Mesenchymal stem cell (in vitro differentiated cells and primary cell): ENCODE measurements at regions not wholly inside any gene's neighbourhood (a gene's known extent, or its start where the extent isn't known, plus 50 kb on each side); places are given as distances from the start of the nearest gene placed in this dataset.
"Not testable (repeated sequence)": the region's sequence is repeated elsewhere in the genome, so short reads cannot be mapped to it uniquely, and the experiment has no call there.

ENCODE experiments used
- DNase-seq: peaks from one replicate; pipeline ENCODE4 v3.0.0-alpha.2; 2013
- H2AFZ ChIP-seq: one replicate; pipeline ENCODE4 v1.6.1; 2013; ENCODE audit warnings: low read depth, mild to moderate bottlenecking, control low read depth, inconsistent platforms, low read length, moderate library complexity
- H2AK5ac ChIP-seq: 2 replicates; pipeline ENCODE4 v1.6.1; 2013; ENCODE audit warnings: low read length, moderate library complexity, mild to moderate bottlenecking, inconsistent platforms; ENCODE audit not compliant: severe bottlenecking
- H2BK120ac ChIP-seq: one replicate; pipeline ENCODE4 v1.6.1; 2013; ENCODE audit warnings: low read depth, mild to moderate bottlenecking, inconsistent platforms, low read length, moderate library complexity
- H2BK12ac ChIP-seq, 2 experiments: one replicate each; pipeline ENCODE4 v1.6.1; 2013; ENCODE audit warnings: inconsistent platforms in 2 of 2, low read length in 2 of 2, mild to moderate bottlenecking in 2 of 2, moderate library complexity in 2 of 2, control low read depth in 1 of 2
- H2BK15ac ChIP-seq: one replicate; pipeline ENCODE4 v1.6.1; 2013; ENCODE audit warnings: mild to moderate bottlenecking, low read depth, inconsistent platforms; ENCODE audit not compliant: poor library complexity, severe bottlenecking
- H2BK5ac ChIP-seq: 2 replicates; pipeline ENCODE4 v1.6.1; 2013; ENCODE audit warnings: low read depth, mild to moderate bottlenecking, low read length, control low read depth, inconsistent platforms; ENCODE audit not compliant: poor library complexity, severe bottlenecking
- H3K14ac ChIP-seq, 2 experiments: one replicate each; pipeline ENCODE4 v1.6.1; 2013; ENCODE audit warnings: inconsistent platforms in 2 of 2, low read length in 2 of 2, control low read depth in 1 of 2, mild to moderate bottlenecking in 1 of 2, moderate library complexity in 1 of 2
- H3K18ac ChIP-seq, 2 experiments: one replicate each; pipeline ENCODE4 v1.6.1; 2013; ENCODE audit warnings: inconsistent platforms in 2 of 2, low read length in 2 of 2, control low read depth in 1 of 2, low read depth in 1 of 2, mild to moderate bottlenecking in 1 of 2
- H3K23ac ChIP-seq, 2 experiments: one replicate each; pipeline ENCODE4 v1.6.1; 2013; ENCODE audit warnings: inconsistent platforms in 2 of 2, low read length in 2 of 2, mild to moderate bottlenecking in 2 of 2, moderate library complexity in 2 of 2, control low read depth in 1 of 2
- H3K27ac ChIP-seq: 2 replicates; pipeline ENCODE4 v1.5.1; 2013; ENCODE audit warnings: mild to moderate bottlenecking, moderate library complexity, low read length, control low read depth, inconsistent platforms; ENCODE audit not compliant: poor library complexity, severe bottlenecking
- H3K27me3 ChIP-seq, 2 experiments: 2 replicates each; pipeline versions ENCODE4 v1.6.1 to v1.7.0; 2013; ENCODE audit warnings: low read length in 2 of 2, mild to moderate bottlenecking in 2 of 2, moderate library complexity in 2 of 2, control low read depth in 1 of 2, inconsistent platforms in 1 of 2; ENCODE audit not compliant: control insufficient read depth in 1 of 2, insufficient read depth in 1 of 2
- H3K36me3 ChIP-seq, 2 experiments: 2 replicates each; pipeline versions ENCODE4 v1.6.1 to v1.7.0; 2013; ENCODE audit warnings: low read length in 2 of 2, control low read depth in 1 of 2, inconsistent platforms in 1 of 2, low read depth in 1 of 2, mild to moderate bottlenecking in 1 of 2; ENCODE audit not compliant: insufficient read depth in 2 of 2, control insufficient read depth in 1 of 2
- H3K4ac ChIP-seq, 2 experiments: one replicate each; pipeline ENCODE4 v1.6.1; 2013; ENCODE audit warnings: inconsistent platforms in 2 of 2, low read length in 2 of 2, mild to moderate bottlenecking in 2 of 2, moderate library complexity in 2 of 2, control low read depth in 1 of 2, low read depth in 1 of 2
- H3K4me1 ChIP-seq: 2 replicates; pipeline ENCODE4 v1.6.1; 2013; ENCODE audit warnings: low read depth, low read length, control low read depth; ENCODE audit not compliant: control insufficient read depth, insufficient read depth
- H3K4me2 ChIP-seq: 2 replicates; pipeline ENCODE4 v1.6.1; 2013; ENCODE audit warnings: low read length, mild to moderate bottlenecking, inconsistent platforms; ENCODE audit not compliant: poor library complexity, severe bottlenecking
- H3K4me3 ChIP-seq, 2 experiments: 2 replicates each; pipeline versions ENCODE4 v1.5.1 to v1.7.0; 2013; ENCODE audit warnings: low read length in 2 of 2, mild to moderate bottlenecking in 2 of 2, control low read depth in 1 of 2, low read depth in 1 of 2; ENCODE audit not compliant: insufficient read depth in 1 of 2
- H3K79me1 ChIP-seq: replicated peaks from 2 replicates; pipeline ENCODE4 v1.6.1; 2013; ENCODE audit warnings: mild to moderate bottlenecking, control low read depth, low read length, inconsistent platforms; ENCODE audit not compliant: poor library complexity, severe bottlenecking
- H3K9ac ChIP-seq: 2 replicates; pipeline ENCODE4 v1.7.0; 2013; ENCODE audit warnings: mild to moderate bottlenecking, low read length, moderate library complexity
- H3K9me3 ChIP-seq: 2 replicates; pipeline ENCODE4 v1.7.0; 2013; ENCODE audit warnings: mild to moderate bottlenecking, low read length; ENCODE audit not compliant: control insufficient read depth
- H4K8ac ChIP-seq: one replicate; pipeline ENCODE4 v1.6.1; 2013; ENCODE audit warnings: inconsistent platforms, mild to moderate bottlenecking, low read length, moderate library complexity
- H4K91ac ChIP-seq: one replicate; pipeline ENCODE4 v1.6.1; 2013; ENCODE audit warnings: mild to moderate bottlenecking, low read length, inconsistent platforms
- WGBS: methylation state at CpG from one replicate; pipeline ENCODE4 v1.1.7; 2013; ENCODE audit warnings: mixed read lengths; 5-methylcytosine and 5-hydroxymethylcytosine counted together

GRCh38 chr4:66275411-66276038 lies 605.2 kb upstream of the EPHA5 start:
- Histone ChIP-seq H3K23ac (no peak overlapping the region), H2BK15ac (no peak overlapping the region), H3K27ac (no peak overlapping the region), H2AK5ac (no peak overlapping the region), H2AFZ (no peak overlapping the region), H4K91ac (no peak overlapping the region), H3K4me3 (no peak overlapping the region), H3K14ac (no peak overlapping the region), H3K79me1 (no peaks in the 10 kb centered on the region), H2BK120ac (no peak overlapping the region), H3K27me3 (no peaks in the 10 kb centered on the region), H3K36me3 (no peaks in the 10 kb centered on the region), H3K9me3 (no peaks in the 10 kb centered on the region), H3K4ac (no peak overlapping the region), H2BK12ac (no peak overlapping the region), H3K18ac (no peak overlapping the region), H3K4me2 (no peak overlapping the region), H2BK5ac (no peak overlapping the region), H3K9ac (no peak overlapping the region), H3K4me1 (no peaks in the 10 kb centered on the region), H4K8ac (no peak overlapping the region)
- no peak for DNase-seq
- 63% methylated on average over 4 of the region's 4 CpGs for WGBS

- no peak overlapping the region for H2BK12ac ChIP-seq
- H3K27me3 ChIP-seq = no peaks in the 10 kb centered on the region
- H3K36me3 ChIP-seq = no peaks in the 10 kb centered on the region
- no peak overlapping the region for H2AFZ ChIP-seq
- no peaks in the 10 kb centered on the region for H3K79me1 ChIP-seq
- no peak overlapping the region for H3K4me3 ChIP-seq
- H2BK120ac ChIP-seq = no peak overlapping the region
- WGBS = no CpG with 5 or more reads among the region's 1 CpG
- no peak overlapping the region for H3K27ac ChIP-seq
- H2AK5ac ChIP-seq = no peak overlapping the region
- no peak overlapping the region for H4K8ac ChIP-seq
- H3K23ac ChIP-seq = no peak overlapping the region
- no peaks in the 10 kb centered on the region for H3K4me1 ChIP-seq
- no peak overlapping the region for H3K14ac ChIP-seq
- H4K91ac ChIP-seq = no peak overlapping the region
- no peak overlapping the region for H3K18ac ChIP-seq
- H2BK5ac ChIP-seq = no peak overlapping the region
- no peak overlapping the region for H3K9ac ChIP-seq
- H2BK15ac ChIP-seq = no peak overlapping the region
- DNase-seq = no peak
- peaks cover 2% of the 10 kb centered on the region for H3K9me3 ChIP-seq
- no peak overlapping the region for H3K4ac ChIP-seq
- no peak overlapping the region for H3K4me2 ChIP-seq
Observed at GRCh38 chr4:66273110-66273509, 602.8 kb upstream of the EPHA5 start.

GRCh38 chr4:66270356-66270755 lies 600.1 kb upstream of the EPHA5 start:
- WGBS = 76% methylated on average over 1 of the region's 2 CpGs
- H3K9ac ChIP-seq, H2BK120ac ChIP-seq, H2AFZ ChIP-seq, H3K79me1 ChIP-seq, H3K4me1 ChIP-seq, H3K36me3 ChIP-seq, H2BK5ac ChIP-seq, H3K23ac ChIP-seq, H2AK5ac ChIP-seq, H4K91ac ChIP-seq, DNase-seq, H3K9me3 ChIP-seq, H2BK15ac ChIP-seq, H3K4me3 ChIP-seq, H3K27me3 ChIP-seq, H3K4me2 ChIP-seq, H3K14ac ChIP-seq, H2BK12ac ChIP-seq, H3K4ac ChIP-seq, H4K8ac ChIP-seq, H3K27ac ChIP-seq, H3K18ac ChIP-seq: not testable (repeated sequence)

GRCh38 chr4:66266554-66266953 lies 596.3 kb upstream of the EPHA5 start:
- H2BK15ac ChIP-seq, H2AK5ac ChIP-seq: not testable (repeated sequence)

More at GRCh38 chr4:66266554-66266953, 596.3 kb upstream of the EPHA5 start:
- not testable (repeated sequence) for H3K27ac ChIP-seq, H3K14ac ChIP-seq, H3K4ac ChIP-seq, H3K4me2 ChIP-seq, H3K79me1 ChIP-seq, H4K8ac ChIP-seq, H2BK120ac ChIP-seq, H2AFZ ChIP-seq, H2BK12ac ChIP-seq, H3K23ac ChIP-seq, H3K9me3 ChIP-seq, H3K4me1 ChIP-seq, H2BK5ac ChIP-seq, DNase-seq, H3K4me3 ChIP-seq, H4K91ac ChIP-seq, H3K18ac ChIP-seq, H3K27me3 ChIP-seq, H3K9ac ChIP-seq, H3K36me3 ChIP-seq
- whole genome bisulfite sequencing = 87% methylated on average over 5 of the region's 5 CpGs
